H1 (cell line): ENCODE measurements at regions not wholly inside any gene's neighbourhood (a gene's known extent, or its start where the extent isn't known, plus 50 kb on each side); places are given as distances from the start of the nearest gene placed in this dataset.

Experiments used
- CTCF ChIA-PET: fragments of 300-600 bp; sonication (Branson Sonifier 250); formaldehyde crosslinking; loops from one replicate; lab custom pipeline; 2021; ENCODE audit not compliant: partially characterized antibody; lab: Charles Lee
- POLR2A ChIA-PET: fragments of 300-600 bp; sonication (Branson Sonifier 250); formaldehyde crosslinking; loops from one replicate; lab custom pipeline; 2021; ENCODE audit warnings: inconsistent platforms; ENCODE audit not compliant: partially characterized antibody; lab: Charles Lee
- DNase-seq, 2 experiments: peaks; one replicate each; pipeline versions ENCODE4 v3.0.0 to v3.0.0-alpha.2; 2010 to 2022; ENCODE audit warnings: low spot score in 2 of 2, low read depth in 1 of 2, mixed read lengths in 1 of 2
- FAIRE-seq: peaks from 2 replicates; lab custom pipeline; 2011; peaks lifted over from hg19 to GRCh38; lab: Jason Lieb, UNC
- H2AFZ ChIP-seq: 2 replicates; pipeline ENCODE4 v1.8.1; 2012; ENCODE audit warnings: low read length, inconsistent platforms
- H2AK5ac ChIP-seq: 2 replicates; pipeline ENCODE4 v1.6.1; 2013; ENCODE audit warnings: low read depth, low read length
- H2BK120ac ChIP-seq: replicated peaks from 2 replicates; pipeline ENCODE3; 2013; ENCODE audit warnings: low read depth, low read length, inconsistent platforms
- H2BK12ac ChIP-seq: 2 replicates; pipeline ENCODE4 v1.6.1; 2013; ENCODE audit warnings: low read depth, low read length
- H2BK15ac ChIP-seq: 2 replicates; pipeline ENCODE4 v1.6.1; 2013; ENCODE audit warnings: low read length
- H2BK20ac ChIP-seq: 2 replicates; pipeline ENCODE4 v1.6.1; 2013; ENCODE audit warnings: low read length
- H2BK5ac ChIP-seq: 2 replicates; pipeline ENCODE4 v1.6.1; 2013; ENCODE audit warnings: low read depth, low read length
- H3K14ac ChIP-seq: 2 replicates; pipeline ENCODE4 v1.6.1; 2013; ENCODE audit warnings: inconsistent platforms; ENCODE audit not compliant: insufficient read length
- H3K18ac ChIP-seq: 2 replicates; pipeline ENCODE4 v1.6.1; 2013; ENCODE audit warnings: low read length; ENCODE audit errors: extremely low read depth
- H3K23ac ChIP-seq: 2 replicates; pipeline ENCODE4 v1.6.1; 2013; ENCODE audit warnings: inconsistent platforms; ENCODE audit not compliant: insufficient read length
- H3K23me2 ChIP-seq: 2 replicates; pipeline ENCODE4 v1.6.1; 2013; ENCODE audit warnings: low read depth, low read length
- H3K27ac ChIP-seq: 2 replicates; pipeline ENCODE4 v1.6.1; 2011; ENCODE audit warnings: low read depth, low read length, inconsistent platforms
- H3K27me3 ChIP-seq, 4 experiments: replicated peaks in 1 of 4; 1 replicate in 1 of 4; 2 replicates in 3 of 4; pipeline versions ENCODE4 v1.6.1 to v1.8.1; 2011 to 2013; ENCODE audit warnings: low read length in 3 of 4, mild to moderate bottlenecking in 3 of 4, inconsistent platforms in 2 of 4, mixed read lengths in 2 of 4, moderate library complexity in 1 of 4; ENCODE audit not compliant: control insufficient read depth in 3 of 4, insufficient read depth in 3 of 4; ENCODE audit errors: extremely low read depth in 1 of 4
- H3K36me3 ChIP-seq, 4 experiments: 2 replicates each; pipeline versions ENCODE4 v1.6.1 to v1.8.1; 2011 to 2013; ENCODE audit warnings: mild to moderate bottlenecking in 4 of 4, low read length in 3 of 4, moderate library complexity in 2 of 4, control low read depth in 1 of 4, inconsistent platforms in 1 of 4; ENCODE audit not compliant: insufficient read depth in 4 of 4, control insufficient read depth in 2 of 4
- H3K4ac ChIP-seq: replicated peaks from 2 replicates; pipeline ENCODE3; 2013; ENCODE audit warnings: low read length, low read depth, mixed read lengths, inconsistent platforms; ENCODE audit not compliant: insufficient read length
- H3K4me1 ChIP-seq, 4 experiments: replicated peaks in 1 of 4; 1 replicate in 1 of 4; 2 replicates in 3 of 4; pipeline versions ENCODE4 v1.6.1 to v1.8.1; 2011 to 2013; ENCODE audit warnings: low read length in 3 of 4, inconsistent platforms in 2 of 4, mixed read lengths in 1 of 4; ENCODE audit not compliant: insufficient read depth in 4 of 4, control insufficient read depth in 3 of 4
- H3K4me2 ChIP-seq, 2 experiments: 2 replicates each; pipeline versions ENCODE4 v1.6.1 to v1.8.1; 2011 to 2013; ENCODE audit warnings: low read depth in 2 of 2, low read length in 2 of 2, control low read depth in 1 of 2, inconsistent platforms in 1 of 2, mild to moderate bottlenecking in 1 of 2; ENCODE audit not compliant: insufficient read depth in 1 of 2
- H3K4me3 ChIP-seq, 4 experiments: fragments of 200-600, 300-600 bp in 1 of 4; sonication (generic), shearing (Covaris generic), sonication (Bioruptor Twin) in 1 of 4; 2 replicates each; pipeline versions ENCODE4 v1.5.1 to v1.8.1; 2011 to 2016; ENCODE audit warnings: low read length in 4 of 4, low read depth in 3 of 4, control low read depth in 2 of 4, inconsistent platforms in 2 of 4, mild to moderate bottlenecking in 2 of 4, mixed read lengths in 1 of 4, moderate library complexity in 1 of 4; ENCODE audit not compliant: insufficient read depth in 2 of 4; ENCODE audit errors: extremely low read depth in 1 of 4
- H3K56ac ChIP-seq: replicated peaks from 2 replicates; pipeline ENCODE3; 2013; ENCODE audit warnings: low read depth, mild to moderate bottlenecking, mixed read lengths, low read length, inconsistent platforms; ENCODE audit not compliant: insufficient read length
- H3K79me1 ChIP-seq: 2 replicates; pipeline ENCODE4 v1.6.1; 2013; ENCODE audit warnings: low read depth, low read length, control low read depth
- H3K79me2 ChIP-seq, 2 experiments: 2 replicates each; pipeline versions ENCODE4 v1.6.1 to v1.8.1; 2012 to 2013; ENCODE audit warnings: low read length in 2 of 2, mild to moderate bottlenecking in 2 of 2, inconsistent platforms in 1 of 2; ENCODE audit not compliant: insufficient read depth in 2 of 2, control insufficient read depth in 1 of 2
- H3K9ac ChIP-seq, 4 experiments: replicated peaks in 1 of 4; 1 replicate in 1 of 4; 2 replicates in 3 of 4; pipeline versions ENCODE4 v1.6.1 to v1.8.1; 2011 to 2013; ENCODE audit warnings: low read depth in 3 of 4, low read length in 3 of 4, control low read depth in 2 of 4, mild to moderate bottlenecking in 2 of 4, moderate library complexity in 2 of 4, inconsistent platforms in 1 of 4; ENCODE audit errors: extremely low read depth in 1 of 4
- H3K9me3 ChIP-seq, 2 experiments: 2 replicates each; pipeline versions ENCODE4 v1.6.1 to v1.8.1; 2012 to 2013; ENCODE audit warnings: mild to moderate bottlenecking in 2 of 2, moderate library complexity in 2 of 2, control low read depth in 1 of 2, inconsistent platforms in 1 of 2, low read depth in 1 of 2, low read length in 1 of 2, mixed read lengths in 1 of 2; ENCODE audit not compliant: insufficient read depth in 2 of 2
- H4K20me1 ChIP-seq, 2 experiments: replicated peaks in 1 of 2; 2 replicates each; pipeline versions ENCODE3 to v1.8.1; 2011 to 2013; ENCODE audit warnings: inconsistent platforms in 2 of 2, low read length in 2 of 2, mild to moderate bottlenecking in 1 of 2; ENCODE audit not compliant: insufficient read depth in 2 of 2, control insufficient read depth in 1 of 2
- H4K5ac ChIP-seq: 2 replicates; pipeline ENCODE4 v1.6.1; 2013; ENCODE audit warnings: low read length, low read depth, mixed read lengths, inconsistent platforms; ENCODE audit not compliant: insufficient read length
- H4K8ac ChIP-seq: 2 replicates; pipeline ENCODE4 v1.8.0; 2013; ENCODE audit warnings: mild to moderate bottlenecking, moderate library complexity, low read length, inconsistent platforms; ENCODE audit not compliant: insufficient read depth; ENCODE audit errors: extremely low read depth
- H4K91ac ChIP-seq: replicated peaks from 2 replicates; pipeline ENCODE3; 2013; ENCODE audit warnings: low read length, mixed read lengths, inconsistent platforms; ENCODE audit not compliant: insufficient read length
- ATF3 ChIP-seq: IDR thresholded peaks from 2 replicates; pipeline ENCODE4 v1.6.1; 2011; ENCODE audit warnings: low read depth, mild to moderate bottlenecking, low read length; ENCODE audit not compliant: insufficient read depth
- CHD1 ChIP-seq: IDR thresholded peaks from 2 replicates; pipeline ENCODE4 v1.6.1; 2012; ENCODE audit warnings: low read depth, low read length, improper control_type of control experiment
- KDM5A ChIP-seq: fragments of 200-600 bp; IDR thresholded peaks from 2 replicates; pipeline ENCODE4 v1.7.1; 2012; ENCODE audit warnings: mild to moderate bottlenecking, low read length, inconsistent platforms, mixed read lengths
- MAX ChIP-seq: IDR thresholded peaks from 2 replicates; pipeline ENCODE4 v1.6.1; 2012; ENCODE audit warnings: inconsistent platforms
- TAF7 ChIP-seq: optimal IDR thresholded peaks from 2 replicates; pipeline ENCODE3; 2011; ENCODE audit warnings: low read depth, mild to moderate bottlenecking, inconsistent platforms, low read length, moderate library complexity, borderline replicate concordance
- TEAD4 ChIP-seq: IDR thresholded peaks from 2 replicates; pipeline ENCODE4 v1.6.1; 2012; ENCODE audit warnings: low read depth, low read length, inconsistent platforms, mixed read lengths
- WGBS, 2 experiments: shearing (Covaris generic) in 1 of 2; methylation state at CpG; one replicate each; pipeline versions ENCODE4 v1.1.6 to v1.1.7; 2013 to 2015; ENCODE audit warnings: low lambda C conversion rate in 2 of 2, mixed read lengths in 2 of 2, inconsistent platforms in 1 of 2, low coverage in 1 of 2, missing lambda C conversion rate in 1 of 2; ENCODE audit not compliant: insufficient replicate concordance in 2 of 2, insufficient coverage in 1 of 2, insufficient read length in 1 of 2; ENCODE audit errors: extremely low coverage in 1 of 2, missing lambda C conversion rate in 1 of 2; 5-methylcytosine and 5-hydroxymethylcytosine counted together

GRCh38 chr1:96995351-96995750 is 273.8 kb downstream of the PTBP2 start:
- no peak overlapping the region for H3K23ac ChIP-seq
- H2BK5ac ChIP-seq = no peak overlapping the region
- no peak for FAIRE-seq
- no peak for TF ChIP-seq TAF7
- no peak for TF ChIP-seq CHD1
- no peak for TF ChIP-seq ATF3
- no peak for TF ChIP-seq MAX
- no peak for TF ChIP-seq TEAD4
- TF ChIP-seq KDM5A = no peak
- H3K14ac ChIP-seq = no peak overlapping the region
- H3K4me1 ChIP-seq = no peaks in the 10 kb centered on the region
- no peak overlapping the region for H2BK12ac ChIP-seq
- ChIA-PET POLR2A (no interaction called here), CTCF (interaction anchor here (0.6 to 0.7 kb wide), 2 partner anchors 274 to 307 kb away, joined by 3 read pairs; partner anchors contain the start of gene PTBP2)
- no peak overlapping the region for H2AK5ac ChIP-seq
- no peak overlapping the region for H3K4ac ChIP-seq
- H2BK15ac ChIP-seq = no peak overlapping the region
- no peaks in the 10 kb centered on the region for H4K20me1 ChIP-seq
- no peak overlapping the region for H4K91ac ChIP-seq
- no peak overlapping the region for H3K27ac ChIP-seq
- H2BK120ac ChIP-seq = no peak overlapping the region
- no peaks in the 10 kb centered on the region for H3K79me1 ChIP-seq
- no peak overlapping the region for H4K5ac ChIP-seq
- H3K79me2 ChIP-seq = no peaks in the 10 kb centered on the region
- no peak overlapping the region for H4K8ac ChIP-seq
- no peak overlapping the region for H3K18ac ChIP-seq
- H2AFZ ChIP-seq = no peak overlapping the region
- no peaks in the 10 kb centered on the region for H3K27me3 ChIP-seq
- H3K36me3 ChIP-seq = no peaks in the 10 kb centered on the region
- DNase-seq = no peak
- no peaks in the 10 kb centered on the region for H3K9me3 ChIP-seq
- H3K4me3 ChIP-seq = no peak overlapping the region
- H3K56ac ChIP-seq = no peak overlapping the region
- 94% methylated on average over 3 of the region's 3 CpGs; no CpG with 5 or more reads in 1 of the 2 experiments for WGBS, 2 experiments
- H2BK20ac ChIP-seq = no peak overlapping the region
- H3K23me2 ChIP-seq = no peaks in the 10 kb centered on the region
- H3K4me2 ChIP-seq = no peak overlapping the region
- H3K9ac ChIP-seq = no peak overlapping the region
